ENCODE measurements at regions not wholly inside any gene's neighbourhood (a gene's known extent, or its start where the extent isn't known, plus 50 kb on each side); places are given as distances from the start of the nearest gene placed in this dataset.
"Not testable (repeated sequence)": the region's sequence is repeated elsewhere in the genome, so short reads cannot be mapped to it uniquely, and the experiment has no call there.

- no peak for DNase-seq
Observed at GRCh38 chr16:59342669-59343068, 608.6 kb upstream of the GOT2 start.

GRCh38 chr16:59341368-59341767 lies 607.3 kb upstream of the GOT2 start:
- DNase-seq = no peak

GRCh38 chr16:59339871-59340270 lies 605.8 kb upstream of the GOT2 start:
- DNase-seq = no peak

GRCh38 chr16:59336136-59336695 lies 602.1 kb upstream of the GOT2 start:
- no peak for DNase-seq

GRCh38 chr16:59331708-59332107 lies 597.6 kb upstream of the GOT2 start:
- not testable (repeated sequence) for DNase-seq

GRCh38 chr16:59330019-59330670 lies 596.0 kb upstream of the GOT2 start:
- DNase-seq = no peak

GRCh38 chr16:59328961-59329360 lies 594.8 kb upstream of the GOT2 start:
- no peak for DNase-seq

- DNase-seq = no peak
Observed at GRCh38 chr16:59327894-59328293, 593.8 kb upstream of the GOT2 start.

- DNase-seq = no peak
Observed at GRCh38 chr16:59326955-59327354, 592.8 kb upstream of the GOT2 start.

- DNase-seq = no peak
Observed at GRCh38 chr16:59324462-59324861, 590.3 kb upstream of the GOT2 start.

GRCh38 chr16:59320657-59321056 lies 586.5 kb upstream of the GOT2 start:
- no peak for DNase-seq

- no peak for DNase-seq
Observed at GRCh38 chr16:59319871-59320270, 585.8 kb upstream of the GOT2 start.

GRCh38 chr16:59305850-59306249 lies 571.7 kb upstream of the GOT2 start:
- no peak for DNase-seq

- no peak for DNase-seq
Observed at GRCh38 chr16:59296888-59297287, 562.8 kb upstream of the GOT2 start.

- no peak for DNase-seq
Observed at GRCh38 chr16:59295993-59296736, 562.0 kb upstream of the GOT2 start.

- no peak for DNase-seq
Observed at GRCh38 chr16:59295474-59295873, 561.4 kb upstream of the GOT2 start.

- no peak for DNase-seq
Observed at GRCh38 chr16:59290718-59291117, 556.6 kb upstream of the GOT2 start.

GRCh38 chr16:59289151-59289550 lies 555.0 kb upstream of the GOT2 start:
- no peak for DNase-seq

- DNase-seq = no peak
Observed at GRCh38 chr16:59274141-59274540, 540.0 kb upstream of the GOT2 start.

GRCh38 chr16:59263955-59264354 lies 529.8 kb upstream of the GOT2 start:
- no peak for DNase-seq

- DNase-seq = no peak
Observed at GRCh38 chr16:59260892-59261291, 526.8 kb upstream of the GOT2 start.

- DNase-seq = no peak
Observed at GRCh38 chr16:59259950-59260319, 525.8 kb upstream of the GOT2 start.

- DNase-seq = no peak
Observed at GRCh38 chr16:59259074-59259949, 525.2 kb upstream of the GOT2 start.
